Prostate gland (tissue), 2 donors: ENCODE measurements at regions not wholly inside any gene's neighbourhood (a gene's known extent, or its start where the extent isn't known, plus 50 kb on each side); places are given as distances from the start of the nearest gene placed in this dataset.

Experiments
- POLR2A ChIP-seq: fragments of 450-650 bp; IDR thresholded peaks from one replicate; pipeline ENCODE4 v1.6.1; 2016; ENCODE audit warnings: antibody characterized with exemption, mild to moderate bottlenecking
- TF ChIP-seq, protein P1 (sequence below), 4 experiments: fragments of 200-600 bp in 2 of 4; fragments of 450-650 bp in 2 of 4; sonication (generic) in 2 of 4; IDR thresholded peaks; 1 replicate in 3 of 4; 2 replicates in 1 of 4; pipeline ENCODE4 v1.5.1; 2016 to 2019; ENCODE audit warnings: antibody characterized with exemption in 4 of 4, mild to moderate bottlenecking in 2 of 4, moderate library complexity in 2 of 4

DNA sequence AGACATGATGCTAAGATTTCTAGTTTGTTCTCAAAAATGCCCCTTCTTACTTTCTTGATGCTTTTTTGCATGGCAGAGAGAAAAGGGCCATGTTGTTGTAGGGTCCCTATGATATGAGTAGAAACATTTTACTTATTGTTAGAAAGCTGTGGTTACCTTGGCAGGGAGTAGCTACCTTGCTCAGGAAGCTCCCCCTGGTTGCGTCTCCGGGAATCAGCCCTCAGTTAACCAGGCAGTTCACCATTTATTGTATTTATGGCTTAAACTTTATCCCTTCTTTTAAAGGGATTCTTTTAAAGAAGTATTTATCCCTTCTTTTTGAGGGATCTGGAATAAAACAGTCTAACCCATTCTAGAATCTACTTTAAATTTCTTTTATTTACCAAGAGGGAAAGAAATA, 113.9 kb upstream of the PROKR2 start:
- no peak for TF ChIP-seq POLR2A
- TF ChIP-seq, protein P1, sequence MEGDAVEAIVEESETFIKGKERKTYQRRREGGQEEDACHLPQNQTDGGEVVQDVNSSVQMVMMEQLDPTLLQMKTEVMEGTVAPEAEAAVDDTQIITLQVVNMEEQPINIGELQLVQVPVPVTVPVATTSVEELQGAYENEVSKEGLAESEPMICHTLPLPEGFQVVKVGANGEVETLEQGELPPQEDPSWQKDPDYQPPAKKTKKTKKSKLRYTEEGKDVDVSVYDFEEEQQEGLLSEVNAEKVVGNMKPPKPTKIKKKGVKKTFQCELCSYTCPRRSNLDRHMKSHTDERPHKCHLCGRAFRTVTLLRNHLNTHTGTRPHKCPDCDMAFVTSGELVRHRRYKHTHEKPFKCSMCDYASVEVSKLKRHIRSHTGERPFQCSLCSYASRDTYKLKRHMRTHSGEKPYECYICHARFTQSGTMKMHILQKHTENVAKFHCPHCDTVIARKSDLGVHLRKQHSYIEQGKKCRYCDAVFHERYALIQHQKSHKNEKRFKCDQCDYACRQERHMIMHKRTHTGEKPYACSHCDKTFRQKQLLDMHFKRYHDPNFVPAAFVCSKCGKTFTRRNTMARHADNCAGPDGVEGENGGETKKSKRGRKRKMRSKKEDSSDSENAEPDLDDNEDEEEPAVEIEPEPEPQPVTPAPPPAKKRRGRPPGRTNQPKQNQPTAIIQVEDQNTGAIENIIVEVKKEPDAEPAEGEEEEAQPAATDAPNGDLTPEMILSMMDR (IDR thresholded peaks at IDR 0.05): no peak
